Left lung (tissue), 4 donors: ENCODE measurements at regions not wholly inside any gene's neighbourhood (a gene's known extent, or its start where the extent isn't known, plus 50 kb on each side); places are given as distances from the start of the nearest gene placed in this dataset.

Experiments
- ATAC-seq: fragments of 200-7000 bp; cut with Tn5 transposase; one replicate; pipeline ENCODE4 v1.9.1; 2020; ENCODE audit warnings: moderate library complexity
- DNase-seq, 4 donors: peaks; one replicate each; pipeline ENCODE4 v3.0.0-alpha.2; 2013 to 2020
- H3K27ac ChIP-seq, 2 donors: fragments of 200-600 bp; sonication (generic) in 1 of 2; one replicate each; pipeline versions ENCODE4 v1.5.0 to v1.8.0; 2020 to 2021
- H3K27me3 ChIP-seq, 2 donors: fragments of 200-600 bp; sonication (generic) in 1 of 2; one replicate each; pipeline versions ENCODE4 v1.5.0 to v1.8.0; 2020 to 2021
- H3K36me3 ChIP-seq, 2 donors: fragments of 200-600 bp; sonication (generic) in 1 of 2; one replicate each; pipeline versions ENCODE4 v1.5.0 to v1.8.0; 2020 to 2021
- H3K4me1 ChIP-seq, 2 donors: fragments of 200-600 bp; one replicate each; pipeline ENCODE4 v1.8.0; 2021
- H3K4me3 ChIP-seq, 2 donors: fragments of 200-600 bp; sonication (generic) in 1 of 2; one replicate each; pipeline versions ENCODE4 v1.5.0 to v1.8.0; 2020 to 2021; ENCODE audit warnings: mild to moderate bottlenecking in 1 of 2
- H3K9me3 ChIP-seq, 2 donors: fragments of 200-600 bp; sonication (generic) in 1 of 2; one replicate each; pipeline versions ENCODE4 v1.5.0 to v1.8.0; 2020 to 2021
- intact Hi-C, 2 donors: fragments of 100-400 bp; cut with DNase I; formaldehyde crosslinking; loops; one replicate each; pipeline versions ENCODE4 v1.11.2 to v1.14.2; 2022
- TF ChIP-seq, protein P1 (sequence below), 2 donors: fragments of 200-600 bp; sonication (generic) in 1 of 2; IDR thresholded peaks; one replicate each; pipeline versions ENCODE4 v1.5.0 to v1.8.0; 2021; ENCODE audit warnings: antibody characterized with exemption in 2 of 2
- donor health status: DM: no; HTN: yes; CAD: no.
- donor health status: DM: no; HTN: no; CAD: no.

DNA sequence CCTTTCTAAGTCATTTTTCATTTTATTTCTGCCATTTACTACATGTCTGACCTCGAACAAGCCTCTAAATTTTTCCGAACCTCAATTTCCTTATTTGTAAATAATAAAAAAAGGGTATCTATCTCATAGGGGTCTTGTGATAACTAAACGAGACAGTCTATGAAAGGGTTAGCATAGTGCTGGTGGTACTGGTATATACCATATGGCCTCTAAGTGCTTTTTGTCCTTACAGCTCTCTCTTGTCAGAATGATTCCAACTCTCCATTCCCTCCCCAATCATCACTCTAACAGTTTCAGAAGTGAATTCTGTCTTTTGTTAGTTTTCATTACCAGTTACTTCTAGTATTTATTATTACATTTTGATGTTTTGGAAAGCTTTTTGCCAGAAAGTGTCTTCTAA, 85.5 kb upstream of the ACTBL2 start:
- TF ChIP-seq, protein P1, sequence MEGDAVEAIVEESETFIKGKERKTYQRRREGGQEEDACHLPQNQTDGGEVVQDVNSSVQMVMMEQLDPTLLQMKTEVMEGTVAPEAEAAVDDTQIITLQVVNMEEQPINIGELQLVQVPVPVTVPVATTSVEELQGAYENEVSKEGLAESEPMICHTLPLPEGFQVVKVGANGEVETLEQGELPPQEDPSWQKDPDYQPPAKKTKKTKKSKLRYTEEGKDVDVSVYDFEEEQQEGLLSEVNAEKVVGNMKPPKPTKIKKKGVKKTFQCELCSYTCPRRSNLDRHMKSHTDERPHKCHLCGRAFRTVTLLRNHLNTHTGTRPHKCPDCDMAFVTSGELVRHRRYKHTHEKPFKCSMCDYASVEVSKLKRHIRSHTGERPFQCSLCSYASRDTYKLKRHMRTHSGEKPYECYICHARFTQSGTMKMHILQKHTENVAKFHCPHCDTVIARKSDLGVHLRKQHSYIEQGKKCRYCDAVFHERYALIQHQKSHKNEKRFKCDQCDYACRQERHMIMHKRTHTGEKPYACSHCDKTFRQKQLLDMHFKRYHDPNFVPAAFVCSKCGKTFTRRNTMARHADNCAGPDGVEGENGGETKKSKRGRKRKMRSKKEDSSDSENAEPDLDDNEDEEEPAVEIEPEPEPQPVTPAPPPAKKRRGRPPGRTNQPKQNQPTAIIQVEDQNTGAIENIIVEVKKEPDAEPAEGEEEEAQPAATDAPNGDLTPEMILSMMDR (IDR thresholded peaks at IDR 0.05), result no peak
- Histone ChIP-seq H3K4me3 (no peak overlapping the region), H3K9me3 (no peaks in the 10 kb centered on the region), H3K27ac (no peak overlapping the region), H3K36me3 (no peaks in the 10 kb centered on the region), H3K4me1 (no peaks in the 10 kb centered on the region), H3K27me3 (no peaks in the 10 kb centered on the region)
- ATAC-seq (no peak), DNase-seq (peak in 2 of 4 donors; percentile 4 to 28)
- intact Hi-C loops, result no loop called here

DNA sequence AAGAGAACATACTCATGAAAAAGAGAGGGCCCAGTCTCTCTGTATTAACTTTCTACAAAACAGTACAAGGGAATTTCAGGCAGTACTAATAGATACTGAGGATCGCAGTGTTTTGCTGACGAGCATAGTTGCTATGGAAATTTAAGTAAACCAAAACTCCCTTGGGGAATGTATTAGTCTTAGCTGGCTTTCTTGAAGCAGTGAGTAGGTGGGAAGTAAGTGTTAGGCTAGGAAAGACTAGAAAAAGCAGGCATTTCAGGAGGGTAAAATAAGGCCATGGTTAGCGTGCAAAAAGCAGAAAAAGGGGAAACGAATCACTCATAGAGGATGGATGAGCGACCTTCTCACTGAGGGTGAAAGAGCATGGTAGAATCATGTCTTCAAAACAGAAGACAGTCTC, 84.3 kb upstream of the ACTBL2 start:
- Histone ChIP-seq H3K36me3 (no peaks in the 10 kb centered on the region), H3K27me3 (no peaks in the 10 kb centered on the region), H3K4me3 (no peak overlapping the region), H3K27ac (no peak overlapping the region), H3K4me1 (no peaks in the 10 kb centered on the region), H3K9me3 (no peaks in the 10 kb centered on the region)
- intact Hi-C loops, result no loop called here
- TF ChIP-seq, protein P1 (IDR thresholded peaks at IDR 0.05), result no peak
- DNase-seq, result peak in 2 of 4 donors; percentile 39 to 62
- ATAC-seq, result peak; percentile 71

DNA sequence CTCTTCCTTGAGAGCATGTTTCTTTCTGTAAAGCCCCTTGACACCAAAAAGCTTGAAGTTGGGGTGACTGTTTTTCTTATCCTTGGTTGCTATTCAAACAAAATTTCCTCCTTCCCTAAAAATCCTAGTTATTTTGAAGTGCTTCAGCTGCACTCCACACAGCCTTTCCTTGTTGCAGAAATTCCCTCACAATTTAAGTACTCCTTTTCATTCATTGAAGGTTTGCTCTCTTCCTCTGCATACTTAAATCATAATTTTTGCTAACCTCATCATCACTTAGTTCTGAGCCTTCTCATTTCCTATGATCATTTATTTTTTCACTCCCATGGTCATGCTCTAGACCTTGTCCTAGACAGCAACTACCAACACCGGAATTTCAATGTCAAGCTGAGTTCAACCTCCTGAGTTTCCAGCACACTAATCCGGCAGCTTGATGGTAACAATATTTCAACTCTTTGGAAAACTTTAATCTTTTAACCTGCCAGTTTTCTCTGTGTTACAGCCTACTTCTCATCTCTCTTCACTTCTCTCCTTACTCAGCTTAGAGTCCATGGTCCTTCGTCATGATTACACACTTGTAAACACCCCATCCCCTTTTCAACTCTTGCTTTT, 78.7 kb upstream of the ACTBL2 start:
- no peak for DNase-seq
- Histone ChIP-seq H3K9me3 (no peaks in the 10 kb centered on the region), H3K27me3 (no peaks in the 10 kb centered on the region), H3K36me3 (no peaks in the 10 kb centered on the region), H3K4me1 (no peaks in the 10 kb centered on the region), H3K27ac (no peak overlapping the region), H3K4me3 (no peak overlapping the region)
- no peak for ATAC-seq
- intact Hi-C loops, result no loop called here
- TF ChIP-seq, protein P1 (IDR thresholded peaks at IDR 0.05), result no peak

DNA sequence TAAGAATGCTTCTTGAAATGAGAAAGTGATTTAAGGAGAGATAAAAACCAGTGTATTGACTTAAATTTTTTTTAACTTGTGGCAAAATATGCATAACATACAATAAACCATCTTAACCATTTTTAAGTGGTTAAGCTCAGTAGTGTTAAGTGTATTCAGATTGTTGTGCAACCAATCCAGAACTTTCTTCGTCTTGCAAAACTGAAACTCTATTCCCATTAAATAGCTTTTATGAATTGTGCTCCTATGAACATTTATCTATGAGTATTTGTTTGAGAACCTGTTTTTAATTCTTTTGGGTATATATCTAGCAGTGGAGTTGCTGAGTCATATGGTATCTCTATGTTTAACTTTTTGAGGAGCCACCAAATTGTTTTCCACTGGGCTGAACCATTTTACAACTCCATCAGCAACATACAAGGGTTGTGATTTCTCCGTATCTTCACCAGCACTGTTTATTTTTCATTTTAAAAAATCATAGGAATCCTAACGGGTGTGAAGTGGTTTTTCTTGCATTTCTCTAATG, 76.6 kb upstream of the ACTBL2 start:
- no peaks in the 10 kb centered on the region for H3K4me1 ChIP-seq
- H3K27me3 ChIP-seq, result no peaks in the 10 kb centered on the region
- DNase-seq (no peak), ATAC-seq (no peak)
- H3K27ac ChIP-seq, result no peak overlapping the region
- TF ChIP-seq, protein P1 (IDR thresholded peaks at IDR 0.05), result no peak
- intact Hi-C loops, result no loop called here
- no peaks in the 10 kb centered on the region for H3K36me3 ChIP-seq
- H3K4me3 ChIP-seq, result no peak overlapping the region
- H3K9me3 ChIP-seq, result peaks cover 0 to 2% of the 10 kb centered on the region in 2 donors

DNA sequence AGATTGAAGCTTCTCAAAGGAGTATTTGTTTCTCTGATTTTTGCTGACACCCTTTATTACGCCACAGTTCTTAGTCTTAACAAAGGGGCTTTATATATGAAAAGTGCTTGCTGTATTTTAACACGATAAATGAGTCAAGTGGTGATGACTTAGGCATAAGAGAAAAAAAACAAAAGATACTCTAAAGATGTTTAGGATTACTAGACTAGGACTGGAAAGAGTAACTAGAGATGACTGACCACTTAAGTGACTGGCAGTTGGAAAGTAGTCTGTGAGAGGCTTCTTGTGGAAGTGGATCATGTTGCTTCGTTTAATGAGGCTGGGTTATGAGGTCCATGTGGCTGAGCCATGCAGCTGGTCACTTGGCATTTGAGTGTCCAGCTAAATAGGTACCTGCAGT, 69.4 kb upstream of the ACTBL2 start:
- TF ChIP-seq, protein P1 (IDR thresholded peaks at IDR 0.05), result no peak
- no peaks in the 10 kb centered on the region for H3K27me3 ChIP-seq
- intact Hi-C loops, result no loop called here
- no peak overlapping the region for H3K4me3 ChIP-seq
- H3K4me1 ChIP-seq, result no peaks in the 10 kb centered on the region
- H3K36me3 ChIP-seq, result no peaks in the 10 kb centered on the region
- no peak overlapping the region for H3K27ac ChIP-seq
- no peak for DNase-seq
- peaks cover 0 to 2% of the 10 kb centered on the region in 2 donors for H3K9me3 ChIP-seq
- no peak for ATAC-seq
